Adrenal gland (tissue), 9 donors: ENCODE measurements at regions not wholly inside any gene's neighbourhood (a gene's known extent, or its start where the extent isn't known, plus 50 kb on each side); places are given as distances from the start of the nearest gene placed in this dataset.

Experiments
- DNase-seq, 7 donors: peaks; one replicate each; pipeline ENCODE4 v3.0.0-alpha.2; 2019 to 2020
- H3K27ac ChIP-seq, 5 donors: fragments of 200-600 bp; sonication (generic) in 4 of 5; 1 replicate in 3 of 5; 2 replicates in 2 of 5; pipeline versions ENCODE4 v1.5.1 to v1.8.0; 2016 to 2020; ENCODE audit warnings: mild to moderate bottlenecking in 1 of 5
- H3K27me3 ChIP-seq: fragments of 200-600 bp; 2 replicates; pipeline ENCODE4 v1.8.0; 2021
- H3K36me3 ChIP-seq, 2 donors: fragments of 200-600 bp; replicated peaks in 1 of 2; 1 replicate in 1 of 2; 2 replicates in 1 of 2; pipeline versions ENCODE4 v1.5.1 to v1.8.0; 2018 to 2022
- H3K4me1 ChIP-seq, 2 donors: fragments of 200-600 bp; replicated peaks in 1 of 2; 1 replicate in 1 of 2; 2 replicates in 1 of 2; pipeline versions ENCODE4 v1.5.1 to v1.8.0; 2018 to 2021
- H3K4me3 ChIP-seq, 4 donors: fragments of 200-600 bp; sonication (generic) in 3 of 4; one replicate each; pipeline ENCODE4 v1.5.1; 2016 to 2018
- H3K9me3 ChIP-seq, 3 donors: fragments of 200-600 bp; sonication (generic) in 1 of 3; replicated peaks in 1 of 3; 1 replicate in 2 of 3; 2 replicates in 1 of 3; pipeline versions ENCODE4 v1.5.1 to v1.8.0; 2016 to 2021
- POLR2A ChIP-seq, 2 donors: fragments of 450-650 bp; IDR thresholded peaks; one replicate each; pipeline ENCODE4 v1.6.1; 2017; ENCODE audit warnings: antibody characterized with exemption in 2 of 2, mild to moderate bottlenecking in 2 of 2, moderate library complexity in 1 of 2
- WGBS, 4 donors: extraction: QIAGEN DNeasy Blood & Tissue Kit in 2 of 4; methylation state at CpG; one replicate each; pipeline versions ENCODE4 v1.1.5 to v1.1.7; 2013 to 2017; 5-methylcytosine and 5-hydroxymethylcytosine counted together
- intact Hi-C, 2 donors: fragments of 100-400 bp; cut with DNase I; formaldehyde crosslinking; loops; one replicate each; pipeline versions ENCODE4 v1.14.1 to v1.15.0; 2022 to 2023
- TF ChIP-seq, protein P1 (sequence below), 6 experiments: fragments of 450-650 bp in 4 of 6; fragments of 200-600 bp in 2 of 6; sonication (generic) in 1 of 6; IDR thresholded peaks; 1 replicate in 5 of 6; 2 replicates in 1 of 6; pipeline versions ENCODE4 v1.5.1 to v1.8.0; 2016 to 2021; ENCODE audit warnings: antibody characterized with exemption in 6 of 6, mild to moderate bottlenecking in 2 of 6, moderate library complexity in 1 of 6
- donor health status: healthy with polysubstance abuse.
- donor health status: Bipolar disorder and iron deficiency.
- donor health status: DM: yes; HTN: yes; CAD: no.
- donor health status: DM: no; HTN: no; CAD: no.
- donor health status: DM: no; HTN: no; CAD: no.

GRCh38 chr18:42473611-42474010 lies 518.6 kb downstream of the PIK3C3 start:
- H3K4me3 ChIP-seq: no peak overlapping the region
- no peaks in the 10 kb centered on the region for H3K4me1 ChIP-seq
- no peak for TF ChIP-seq POLR2A (IDR thresholded peaks at IDR 0.05)
- TF ChIP-seq, protein P1, sequence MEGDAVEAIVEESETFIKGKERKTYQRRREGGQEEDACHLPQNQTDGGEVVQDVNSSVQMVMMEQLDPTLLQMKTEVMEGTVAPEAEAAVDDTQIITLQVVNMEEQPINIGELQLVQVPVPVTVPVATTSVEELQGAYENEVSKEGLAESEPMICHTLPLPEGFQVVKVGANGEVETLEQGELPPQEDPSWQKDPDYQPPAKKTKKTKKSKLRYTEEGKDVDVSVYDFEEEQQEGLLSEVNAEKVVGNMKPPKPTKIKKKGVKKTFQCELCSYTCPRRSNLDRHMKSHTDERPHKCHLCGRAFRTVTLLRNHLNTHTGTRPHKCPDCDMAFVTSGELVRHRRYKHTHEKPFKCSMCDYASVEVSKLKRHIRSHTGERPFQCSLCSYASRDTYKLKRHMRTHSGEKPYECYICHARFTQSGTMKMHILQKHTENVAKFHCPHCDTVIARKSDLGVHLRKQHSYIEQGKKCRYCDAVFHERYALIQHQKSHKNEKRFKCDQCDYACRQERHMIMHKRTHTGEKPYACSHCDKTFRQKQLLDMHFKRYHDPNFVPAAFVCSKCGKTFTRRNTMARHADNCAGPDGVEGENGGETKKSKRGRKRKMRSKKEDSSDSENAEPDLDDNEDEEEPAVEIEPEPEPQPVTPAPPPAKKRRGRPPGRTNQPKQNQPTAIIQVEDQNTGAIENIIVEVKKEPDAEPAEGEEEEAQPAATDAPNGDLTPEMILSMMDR (IDR thresholded peaks at IDR 0.05): no peak
- no peaks in the 10 kb centered on the region for H3K27me3 ChIP-seq
- no peaks in the 10 kb centered on the region for H3K36me3 ChIP-seq
- no peak for DNase-seq
- H3K27ac ChIP-seq: no peak overlapping the region
- 80 to 85% (median 81%) methylated on average over 6 of the region's 6 CpGs for WGBS, 4 donors
- H3K9me3 ChIP-seq: no peaks in the 10 kb centered on the region
- intact Hi-C loops: no loop called here

DNA sequence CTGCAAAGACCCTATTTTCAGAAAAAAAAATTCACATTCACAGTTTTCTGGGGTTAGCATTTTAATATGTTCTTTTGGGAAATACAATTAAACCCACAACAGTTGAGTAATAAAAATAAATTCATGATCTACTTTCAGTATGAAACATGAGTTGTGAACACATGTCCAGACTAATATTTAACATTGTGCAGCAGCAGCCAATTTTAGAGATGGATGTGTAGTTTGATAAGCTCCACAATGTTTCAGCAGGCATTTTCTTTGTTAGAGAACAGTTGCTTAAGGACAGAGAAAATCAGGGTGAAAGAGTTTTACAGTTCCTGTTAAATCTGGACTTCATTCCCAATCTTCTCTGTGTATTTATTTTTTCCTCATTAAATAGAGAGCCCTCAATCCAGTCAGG lies 519.5 kb downstream of the PIK3C3 start:
- Histone ChIP-seq H3K4me1 (no peaks in the 10 kb centered on the region), H3K9me3 (no peaks in the 10 kb centered on the region), H3K27ac (no peak overlapping the region), H3K36me3 (no peaks in the 10 kb centered on the region), H3K27me3 (no peaks in the 10 kb centered on the region), H3K4me3 (no peak overlapping the region)
- intact Hi-C loops: no loop called here
- TF ChIP-seq, protein P1 (IDR thresholded peaks at IDR 0.05): no peak
- no peak for TF ChIP-seq POLR2A (IDR thresholded peaks at IDR 0.05)
- no peak for DNase-seq

GRCh38 chr18:42475157-42475556 lies 520.1 kb downstream of the PIK3C3 start:
- Histone ChIP-seq H3K27ac (no peak overlapping the region), H3K4me1 (no peaks in the 10 kb centered on the region), H3K36me3 (no peaks in the 10 kb centered on the region), H3K9me3 (no peaks in the 10 kb centered on the region), H3K27me3 (no peaks in the 10 kb centered on the region), H3K4me3 (no peak overlapping the region)
- TF ChIP-seq, protein P1 (IDR thresholded peaks at IDR 0.05): no peak
- no peak for TF ChIP-seq POLR2A (IDR thresholded peaks at IDR 0.05)
- no peak for DNase-seq
- 74 to 92% (median 75%) methylated on average over 1 of the region's 1 CpG for WGBS, 4 donors
- intact Hi-C loops: no loop called here

- Histone ChIP-seq H3K27me3 (no peaks in the 10 kb centered on the region), H3K36me3 (no peaks in the 10 kb centered on the region), H3K4me1 (no peaks in the 10 kb centered on the region), H3K4me3 (no peak overlapping the region), H3K27ac (no peak overlapping the region), H3K9me3 (no peaks in the 10 kb centered on the region)
- no peak for DNase-seq
- intact Hi-C loops: no loop called here
- no peak for TF ChIP-seq POLR2A (IDR thresholded peaks at IDR 0.05)
- TF ChIP-seq, protein P1 (IDR thresholded peaks at IDR 0.05): no peak
Measured at GRCh38 chr18:42477267-42477666, 522.2 kb downstream of the PIK3C3 start.
